Islet of Langerhans (tissue), 1 donor: ENCODE measurements at regions not wholly inside any gene's neighbourhood (a gene's known extent, or its start where the extent isn't known, plus 50 kb on each side); places are given as distances from the start of the nearest gene placed in this dataset.

Experiments
- FAIRE-seq: peaks from one replicate; lab custom pipeline; 2011; peaks lifted over from hg19 to GRCh38; lab: Jason Lieb, UNC

DNA sequence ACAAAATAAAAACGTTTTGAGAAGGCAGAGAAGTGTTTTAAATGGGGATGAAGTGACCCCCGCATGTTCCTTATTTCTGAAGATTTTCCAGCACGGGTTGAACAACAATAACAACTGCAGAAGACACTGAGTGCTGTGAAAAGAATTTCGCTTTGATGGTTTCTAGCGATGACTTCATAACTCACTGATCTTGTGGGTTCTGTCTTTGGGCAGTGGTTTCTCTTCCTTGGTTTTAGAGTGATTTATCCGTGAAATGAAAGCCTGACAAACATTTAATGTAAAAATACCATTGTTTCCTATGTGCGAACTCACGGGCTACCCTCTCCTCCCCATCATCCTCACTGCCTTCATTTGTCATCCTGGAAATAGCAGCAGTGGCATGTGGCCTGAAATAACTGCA is 793.9 kb downstream of the QKI start:
- FAIRE-seq = no peak

GRCh38 chr6:164206807-164207423 is 792.4 kb downstream of the QKI start:
- FAIRE-seq = no peak

GRCh38 chr6:164200071-164200470 is 785.6 kb downstream of the QKI start:
- FAIRE-seq = no peak

DNA sequence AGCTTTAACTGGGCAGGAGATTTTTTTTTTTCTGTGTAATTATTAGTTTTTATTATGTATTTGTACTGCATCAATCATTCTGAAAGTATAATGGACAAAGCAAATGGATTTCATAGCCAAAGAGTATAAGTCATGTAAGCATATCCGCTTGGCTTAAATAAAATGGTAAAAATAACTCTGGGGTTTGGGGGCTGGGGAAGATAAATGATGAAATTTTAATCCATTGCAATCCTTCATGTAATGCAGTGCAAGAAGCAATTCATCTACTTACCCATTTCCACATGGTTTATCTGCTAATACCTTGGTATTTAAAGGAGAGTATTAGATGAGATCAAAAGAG is 781.4 kb downstream of the QKI start:
- no peak for FAIRE-seq

DNA sequence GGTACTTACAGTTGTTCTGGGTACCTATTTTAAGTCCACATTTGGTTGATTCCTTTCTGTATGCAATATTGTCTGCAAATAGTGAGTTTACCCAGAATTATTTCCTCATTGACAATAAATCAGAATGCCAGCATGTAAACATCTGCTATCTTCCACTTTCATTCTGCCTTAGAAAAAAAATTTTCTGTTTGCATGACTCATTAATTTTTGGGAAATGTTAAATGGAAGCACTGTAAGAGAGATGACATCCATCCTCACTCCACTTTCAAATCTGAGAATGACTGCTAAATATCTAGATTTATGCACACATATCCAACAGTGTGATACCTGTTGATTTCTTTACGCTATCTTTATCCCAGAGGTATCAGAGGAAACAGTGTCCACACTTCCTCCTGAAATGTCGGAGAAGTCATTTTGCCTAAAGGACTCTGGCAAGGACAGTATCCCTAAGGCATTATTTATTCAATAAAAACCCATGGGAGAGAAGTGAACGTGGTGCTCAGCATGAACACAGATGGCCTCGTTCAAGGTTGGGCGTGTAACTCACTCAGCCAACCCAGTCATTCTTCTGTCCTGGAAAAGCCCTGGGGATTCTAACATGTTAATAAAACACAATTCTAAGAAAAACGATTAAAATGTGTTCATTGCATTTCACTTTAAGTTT is 780.9 kb downstream of the QKI start:
- FAIRE-seq = no peak

DNA sequence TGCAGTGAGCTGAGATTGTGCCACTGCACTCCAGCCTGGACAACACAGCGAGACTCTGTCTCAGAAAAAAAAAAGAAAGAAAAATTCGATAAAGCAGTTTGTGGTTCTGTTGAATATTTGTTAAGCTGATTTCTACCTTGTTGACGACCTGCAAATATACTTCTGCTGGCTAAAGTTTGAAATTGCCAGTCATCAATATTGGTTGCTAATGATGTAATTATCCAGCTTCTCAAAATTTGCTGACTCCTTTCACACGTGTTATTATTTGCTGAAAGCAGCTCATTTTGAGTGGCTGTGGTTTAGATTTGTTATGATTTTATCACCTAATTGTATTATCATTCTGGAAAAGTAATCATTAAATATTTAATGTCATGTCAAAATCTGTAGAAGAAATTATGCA is 774.3 kb downstream of the QKI start:
- no peak for FAIRE-seq

DNA sequence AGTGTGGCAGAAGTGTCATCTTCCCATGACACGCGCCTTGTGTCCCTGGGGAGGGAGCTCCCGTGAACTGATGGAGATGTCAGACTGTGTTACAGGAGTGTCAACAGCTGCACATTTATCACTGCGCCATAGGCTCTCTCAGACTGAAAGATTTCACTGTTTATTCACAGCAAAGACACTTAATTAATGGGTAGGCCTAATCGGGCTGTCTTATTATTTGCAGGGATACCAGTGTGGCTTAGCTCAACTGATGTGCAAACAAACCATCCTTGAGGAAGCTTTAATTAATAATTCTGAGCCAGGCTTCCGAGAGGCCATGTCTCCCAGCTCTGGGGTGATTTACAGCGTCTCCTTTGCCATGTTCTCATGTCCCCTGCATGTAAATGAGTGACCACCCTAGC is 771.0 kb downstream of the QKI start:
- no peak for FAIRE-seq

DNA sequence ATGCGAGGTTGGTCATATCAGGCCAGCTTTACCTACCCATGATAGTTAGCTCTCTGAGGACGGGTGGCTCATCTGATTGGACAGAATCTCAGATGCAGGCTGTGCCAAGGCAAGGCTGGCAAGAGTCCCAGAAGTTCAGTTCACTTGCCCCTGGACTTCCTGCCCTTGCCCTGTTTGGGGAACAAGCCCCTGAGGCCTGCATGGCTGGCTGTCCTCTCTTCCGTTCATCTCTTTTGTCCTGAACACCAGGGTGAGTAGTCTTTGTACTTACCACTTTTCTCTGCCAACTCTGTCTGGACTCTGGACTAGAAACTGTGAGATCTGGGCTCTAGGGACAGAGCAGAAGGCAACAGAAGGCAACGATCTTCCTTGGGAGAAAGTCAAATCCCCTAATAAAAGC is 769.9 kb downstream of the QKI start:
- no peak for FAIRE-seq

DNA sequence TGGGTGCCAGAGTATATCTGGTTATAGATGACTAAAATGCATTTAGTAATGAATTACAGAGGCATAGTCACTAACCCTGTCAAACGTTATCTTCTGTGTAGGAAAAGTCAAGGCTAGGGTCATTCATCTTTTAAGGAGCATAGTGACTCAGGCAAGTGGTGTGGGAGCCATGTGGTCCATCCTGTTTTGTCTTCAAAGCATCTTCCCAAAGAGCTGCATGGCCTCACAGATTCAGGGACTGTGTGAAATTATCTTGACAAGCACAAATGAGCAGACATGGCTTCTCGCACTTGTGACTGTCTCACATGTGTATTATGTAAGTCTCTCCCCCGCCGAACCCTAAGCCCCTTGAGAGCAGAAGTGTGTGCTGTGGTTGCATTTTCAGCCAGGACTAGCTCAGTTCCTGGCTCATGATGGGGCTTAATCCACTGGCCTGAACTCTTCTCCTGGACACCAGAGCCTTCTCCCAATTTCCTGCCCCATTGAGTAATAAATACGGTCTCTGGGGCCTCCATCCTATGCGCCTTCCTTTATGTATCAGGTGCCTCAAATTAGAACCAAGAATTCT is 769.1 kb downstream of the QKI start:
- no peak for FAIRE-seq

DNA sequence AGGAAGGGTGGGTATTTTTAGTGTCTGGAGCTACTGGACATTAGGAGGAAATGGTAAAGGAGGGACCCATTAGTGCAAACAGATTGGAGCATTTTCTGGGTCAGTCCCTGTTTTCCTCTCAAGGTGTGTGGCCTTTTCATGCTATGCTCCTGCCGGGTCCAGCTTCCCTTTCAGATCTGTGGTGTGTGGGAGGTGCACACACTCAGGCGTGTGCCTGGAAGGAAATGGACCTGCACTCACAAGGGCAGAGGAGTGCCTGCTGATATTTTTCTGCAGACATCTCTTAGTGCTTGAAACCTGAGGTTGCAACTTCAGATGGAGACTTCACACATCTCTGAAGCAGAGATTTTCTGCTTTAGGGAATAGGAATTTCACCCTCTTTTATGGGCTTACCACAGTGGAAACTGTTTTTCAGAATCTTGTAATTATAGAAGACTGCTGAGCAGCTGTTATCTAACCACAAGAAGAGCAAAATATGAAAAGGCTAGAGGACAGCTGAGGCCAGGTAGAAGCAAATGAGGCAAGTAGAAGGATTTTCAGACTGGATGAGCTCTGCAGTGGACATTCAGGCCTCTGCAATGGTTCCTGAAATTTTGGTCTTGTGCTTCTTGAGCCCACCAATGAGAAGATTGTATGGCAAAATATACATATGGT is 764.3 kb downstream of the QKI start:
- FAIRE-seq = no peak

- FAIRE-seq = no peak
These were observed 754.8 kb downstream of the QKI start for GRCh38 chr6:164169355-164169754.

DNA sequence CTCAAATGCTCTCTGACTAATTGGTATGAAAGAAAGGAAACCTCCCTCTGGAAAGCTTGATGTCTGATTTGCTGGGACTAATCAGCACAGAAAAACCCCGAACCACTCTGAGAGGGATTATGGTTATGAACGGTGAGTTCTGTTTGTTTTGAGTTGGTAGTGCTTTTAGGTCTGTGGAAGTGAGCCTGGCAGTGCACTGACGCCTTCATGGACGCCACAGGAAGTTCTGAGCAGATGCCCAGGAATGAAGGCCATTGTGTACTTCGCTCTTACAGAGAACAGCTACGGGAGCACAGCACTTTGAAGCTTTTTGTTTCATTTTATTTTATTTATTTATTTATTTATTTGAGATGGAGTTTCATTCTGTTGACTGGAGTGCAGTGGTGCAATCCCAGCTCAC is 754.1 kb downstream of the QKI start:
- no peak for FAIRE-seq

- FAIRE-seq = no peak
These were observed 753.4 kb downstream of the QKI start for GRCh38 chr6:164167873-164168405.

GRCh38 chr6:164166996-164167395 is 752.5 kb downstream of the QKI start:
- FAIRE-seq = no peak

DNA sequence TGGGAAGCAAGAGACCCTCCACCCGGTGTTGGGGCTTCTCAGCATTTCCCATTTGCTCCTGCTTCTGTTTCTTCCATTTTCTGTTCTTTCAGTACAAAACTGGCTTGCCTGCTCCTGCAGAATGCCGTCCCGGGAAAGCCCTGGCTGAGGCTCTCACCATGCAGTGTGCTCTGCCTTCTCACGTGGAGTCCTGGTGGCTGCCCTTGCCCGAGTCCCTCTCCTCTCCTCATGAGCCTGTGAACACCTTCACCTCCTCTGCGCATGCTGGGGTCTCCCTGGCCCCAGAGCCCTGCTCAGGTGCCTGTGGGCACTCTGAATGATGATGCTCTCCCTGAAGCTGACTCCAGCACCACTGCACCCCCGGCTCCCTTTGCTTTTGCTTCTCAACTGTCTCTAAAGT is 752.0 kb downstream of the QKI start:
- no peak for FAIRE-seq

- FAIRE-seq = no peak
These were observed 750.4 kb downstream of the QKI start for GRCh38 chr6:164164876-164165275.

GRCh38 chr6:164163239-164163638 is 748.7 kb downstream of the QKI start:
- no peak for FAIRE-seq

- no peak for FAIRE-seq
These were observed 744.5 kb downstream of the QKI start for GRCh38 chr6:164159061-164159460.

- no peak for FAIRE-seq
These were observed 740.1 kb downstream of the QKI start for GRCh38 chr6:164154588-164154987.

DNA sequence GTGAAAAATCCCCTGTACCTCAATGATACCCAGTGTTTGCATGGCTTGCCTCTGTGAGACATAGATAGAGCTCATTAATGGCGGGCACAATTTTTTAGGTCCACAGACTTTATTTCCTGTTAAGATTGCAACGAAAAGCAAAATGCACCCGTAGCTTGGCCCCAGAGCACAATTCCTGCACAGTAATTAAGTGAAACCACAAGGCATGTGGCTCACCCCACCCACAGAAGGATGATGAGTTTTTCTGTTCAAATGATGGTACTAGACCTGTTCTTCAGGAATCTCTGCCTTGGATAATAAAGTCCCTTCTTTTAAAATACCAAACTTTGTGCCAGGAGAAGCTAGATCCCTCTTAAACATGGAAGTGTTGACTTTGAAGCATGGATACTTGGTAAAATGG is 738.1 kb downstream of the QKI start:
- no peak for FAIRE-seq

DNA sequence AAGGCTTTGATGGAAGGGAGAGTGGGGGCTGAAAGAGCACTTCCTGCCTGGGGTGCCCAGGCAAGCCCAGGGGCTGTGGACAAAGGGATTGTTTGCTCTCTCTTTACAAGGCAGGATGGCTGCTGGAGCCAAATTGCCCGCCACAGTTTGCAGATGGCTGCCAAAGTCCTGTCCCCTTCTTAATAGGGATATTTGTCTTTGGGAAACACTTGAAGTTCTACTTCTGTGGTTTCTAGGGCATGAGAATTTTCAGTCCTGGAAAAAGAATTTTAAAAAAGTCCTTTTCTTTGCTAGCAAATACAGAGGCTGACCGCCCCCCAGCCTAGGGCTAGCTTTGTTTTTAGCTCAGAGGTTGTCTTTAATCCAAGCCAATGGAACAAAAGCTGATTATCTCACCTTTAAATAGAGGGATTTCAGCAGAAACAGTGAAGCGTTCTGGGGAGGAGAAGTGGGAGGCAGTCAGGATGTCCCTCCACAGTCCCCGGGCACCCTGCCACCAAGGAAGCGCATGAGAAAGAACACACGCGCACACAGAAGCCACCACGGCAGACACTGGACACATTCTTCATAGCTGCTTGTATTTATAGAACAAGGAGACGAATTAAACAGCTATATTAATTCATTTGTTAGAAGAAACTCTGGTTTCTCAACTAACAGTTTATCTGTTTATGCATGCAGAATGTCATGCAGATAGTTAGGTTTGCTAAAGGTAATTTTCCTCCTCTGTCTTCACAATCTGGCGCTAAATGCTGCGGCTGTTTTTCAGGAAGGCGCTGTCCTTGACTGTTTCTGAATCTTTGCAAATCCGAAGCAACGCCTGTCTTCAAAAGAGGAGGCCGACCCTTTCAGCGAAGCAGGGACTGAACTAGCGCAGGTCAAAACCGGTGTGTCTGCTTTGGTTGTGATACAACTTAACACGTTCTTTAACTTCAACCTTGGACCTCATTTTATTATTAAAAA is 736.9 kb downstream of the QKI start:
- FAIRE-seq = no peak

- no peak for FAIRE-seq
These were observed 735.7 kb downstream of the QKI start for GRCh38 chr6:164150232-164150631.
